ENCODE measurements at regions not wholly inside any gene's neighbourhood (a gene's known extent, or its start where the extent isn't known, plus 50 kb on each side); places are given as distances from the start of the nearest gene placed in this dataset.

- TF ChIP-seq SIN3A (IDR thresholded peaks at IDR 0.05; ENCODE audit: borderline replicate concordance, insufficient read depth, low read depth, low read length) (no peak), TCF7L2 (IDR thresholded peaks at IDR 0.05; ENCODE audit: low read depth, low read length) (no peak), POLR2AphosphoS5 (IDR thresholded peaks at IDR 0.05; ENCODE audit: low read depth, low read length) (no peak), REST (IDR thresholded peaks at IDR 0.05; ENCODE audit: insufficient read depth in 1 of 2, low read depth in 2 of 2, low read length in 1 of 2) (no peak), CTCF (IDR thresholded peaks at IDR 0.05) (no peak)
- no peaks in the 10 kb centered on the region for H3K36me3 ChIP-seq (ENCODE audit: control insufficient read depth, insufficient read depth, low read length)
- CTCF ChIA-PET, result no interaction called here
- H3K4me3 ChIP-seq (ENCODE audit: low read depth in 2 of 2, low read length in 2 of 2), result no peak overlapping the region
- no peak for DNase-seq (ENCODE audit: low read depth, low spot score)
- no peak overlapping the region for H3K27ac ChIP-seq (ENCODE audit: low read length)
- no peaks in the 10 kb centered on the region for H3K4me1 ChIP-seq (ENCODE audit: control insufficient read depth, insufficient read depth, low read length)
- POLR2A ChIA-PET, result no interaction called here
- in situ Hi-C loops (cut with HindIII; ENCODE audit: low pct_unique_long_range_greater_than_20kb, low sequenced_read_pairs) (no loop called here), intact Hi-C loops (cut with micrococcal nuclease; ENCODE audit: unreplicated experiment) (no loop called here)
- no peaks in the 10 kb centered on the region for H3K9me3 ChIP-seq (ENCODE audit: control insufficient read depth, insufficient read depth, low read depth, low read length)
- BruUV-seq (replicated peaks), result no TSS peak
- ATAC-seq, result no peak
- H3K27me3 ChIP-seq (ENCODE audit: control insufficient read depth, insufficient read depth, low read length), result no peaks in the 10 kb centered on the region
Observed at GRCh38 chr5:156019130-156019529, 307.8 kb upstream of the SGCD start.

GRCh38 chr5:156019571-156020180, 307.3 kb upstream of the SGCD start:
- DNase-seq (ENCODE audit: low read depth, low spot score) (no peak), ATAC-seq (no peak)
- H3K27me3 ChIP-seq (ENCODE audit: control insufficient read depth, insufficient read depth, low read length), result no peaks in the 10 kb centered on the region
- H3K9me3 ChIP-seq (ENCODE audit: control insufficient read depth, insufficient read depth, low read depth, low read length), result no peaks in the 10 kb centered on the region
- H3K36me3 ChIP-seq (ENCODE audit: control insufficient read depth, insufficient read depth, low read length), result no peaks in the 10 kb centered on the region
- H3K4me3 ChIP-seq (ENCODE audit: low read depth in 2 of 2, low read length in 2 of 2), result no peak overlapping the region
- no peak overlapping the region for H3K27ac ChIP-seq (ENCODE audit: low read length)
- CTCF ChIA-PET, result no interaction called here
- BruUV-seq (replicated peaks), result no TSS peak
- in situ Hi-C loops (cut with HindIII; ENCODE audit: low pct_unique_long_range_greater_than_20kb, low sequenced_read_pairs) (no loop called here), intact Hi-C loops (cut with micrococcal nuclease; ENCODE audit: unreplicated experiment) (no loop called here)
- H3K4me1 ChIP-seq (ENCODE audit: control insufficient read depth, insufficient read depth, low read length), result no peaks in the 10 kb centered on the region
- TF ChIP-seq TCF7L2 (IDR thresholded peaks at IDR 0.05; ENCODE audit: low read depth, low read length) (no peak), SIN3A (IDR thresholded peaks at IDR 0.05; ENCODE audit: borderline replicate concordance, insufficient read depth, low read depth, low read length) (no peak), POLR2AphosphoS5 (IDR thresholded peaks at IDR 0.05; ENCODE audit: low read depth, low read length) (no peak), CTCF (IDR thresholded peaks at IDR 0.05) (no peak)
- POLR2A ChIA-PET, result no interaction called here
